ENCODE measurements at regions not wholly inside any gene's neighbourhood (a gene's known extent, or its start where the extent isn't known, plus 50 kb on each side); places are given as distances from the start of the nearest gene placed in this dataset.

DNA sequence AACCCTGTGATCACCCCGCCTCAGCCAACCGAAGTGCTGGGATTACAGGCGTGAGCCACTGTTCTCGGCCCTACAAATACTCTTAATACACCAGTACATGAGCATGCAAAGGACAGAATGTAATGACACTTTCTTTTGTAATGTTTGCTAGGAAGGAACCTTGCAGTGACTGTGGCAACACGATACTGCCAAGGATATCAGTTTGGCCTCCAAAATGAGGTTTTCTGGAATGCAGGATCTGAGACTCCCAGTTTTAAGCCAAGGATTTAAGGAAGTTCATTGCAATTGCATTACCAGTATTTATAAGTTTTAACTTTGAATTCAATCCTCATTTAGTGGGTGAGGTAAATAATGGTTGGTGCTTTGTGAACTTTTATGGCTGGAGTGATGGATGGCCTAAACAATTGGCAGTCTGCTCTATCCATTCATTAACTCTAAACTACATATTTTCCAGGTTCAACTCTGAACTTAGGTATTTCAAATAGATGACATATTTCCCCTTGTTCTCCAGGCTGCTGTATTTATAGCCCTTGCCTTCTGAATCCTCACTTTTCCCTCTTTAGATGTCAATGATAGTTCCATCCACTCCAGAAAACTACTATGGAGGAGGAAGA is 330.3 kb downstream of the C11orf87 start:
- H3K27me3 ChIP-seq (ENCODE audit: control insufficient read depth, insufficient read depth, low read length), result peaks cover 2% of the 10 kb centered on the region
- FAIRE-seq (no peak), DNase-seq (ENCODE audit: low read depth) (no peak)
- no peak overlapping the region for H3K4me3 ChIP-seq (ENCODE audit: low read depth, low read length)
- TF ChIP-seq, protein P1, sequence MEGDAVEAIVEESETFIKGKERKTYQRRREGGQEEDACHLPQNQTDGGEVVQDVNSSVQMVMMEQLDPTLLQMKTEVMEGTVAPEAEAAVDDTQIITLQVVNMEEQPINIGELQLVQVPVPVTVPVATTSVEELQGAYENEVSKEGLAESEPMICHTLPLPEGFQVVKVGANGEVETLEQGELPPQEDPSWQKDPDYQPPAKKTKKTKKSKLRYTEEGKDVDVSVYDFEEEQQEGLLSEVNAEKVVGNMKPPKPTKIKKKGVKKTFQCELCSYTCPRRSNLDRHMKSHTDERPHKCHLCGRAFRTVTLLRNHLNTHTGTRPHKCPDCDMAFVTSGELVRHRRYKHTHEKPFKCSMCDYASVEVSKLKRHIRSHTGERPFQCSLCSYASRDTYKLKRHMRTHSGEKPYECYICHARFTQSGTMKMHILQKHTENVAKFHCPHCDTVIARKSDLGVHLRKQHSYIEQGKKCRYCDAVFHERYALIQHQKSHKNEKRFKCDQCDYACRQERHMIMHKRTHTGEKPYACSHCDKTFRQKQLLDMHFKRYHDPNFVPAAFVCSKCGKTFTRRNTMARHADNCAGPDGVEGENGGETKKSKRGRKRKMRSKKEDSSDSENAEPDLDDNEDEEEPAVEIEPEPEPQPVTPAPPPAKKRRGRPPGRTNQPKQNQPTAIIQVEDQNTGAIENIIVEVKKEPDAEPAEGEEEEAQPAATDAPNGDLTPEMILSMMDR (IDR thresholded peaks at IDR 0.05; ENCODE audit: insufficient read depth, low read length, severe bottlenecking), result no peak
- H3K36me3 ChIP-seq (ENCODE audit: control insufficient read depth, insufficient read depth, low read length), result no peaks in the 10 kb centered on the region

DNA sequence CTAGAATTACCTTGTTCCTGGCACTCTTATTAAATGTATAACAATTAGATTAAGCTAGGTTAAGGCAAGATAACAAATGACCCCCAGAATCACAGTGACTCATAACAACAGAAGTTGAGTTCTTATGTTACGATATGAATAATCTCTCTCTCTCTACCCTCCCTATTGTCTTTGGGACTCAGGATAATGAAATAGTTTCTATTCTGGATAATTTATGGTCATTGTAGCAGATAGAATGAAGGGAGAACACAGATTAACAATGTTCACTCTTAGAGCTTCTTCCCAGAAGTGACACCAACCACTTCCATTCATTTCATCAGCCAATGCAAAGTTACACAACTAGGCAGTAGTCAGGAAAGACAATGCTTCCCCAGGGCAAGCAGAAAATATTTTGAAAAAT is 334.5 kb downstream of the C11orf87 start:
- FAIRE-seq, result no peak

DNA sequence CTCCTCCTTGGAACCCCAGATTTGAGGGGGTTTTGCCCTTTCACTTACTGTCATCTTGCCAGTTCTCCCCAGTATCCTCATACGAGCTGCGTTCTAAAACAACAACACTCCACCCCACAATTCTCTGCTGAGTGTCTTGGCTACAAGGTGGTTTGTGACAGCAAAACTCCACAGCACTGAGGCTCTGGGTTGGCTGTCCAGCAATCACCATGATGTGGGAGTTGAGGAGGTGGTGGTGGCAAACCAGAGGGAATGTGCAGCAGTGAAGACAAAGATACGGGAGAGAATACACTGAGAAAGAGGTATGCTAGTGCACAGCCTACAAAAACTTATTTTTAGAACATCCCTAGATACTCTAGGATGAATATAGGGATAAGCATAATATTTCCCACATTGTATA is 335.0 kb downstream of the C11orf87 start:
- FAIRE-seq, result no peak
- Histone ChIP-seq H3K27me3 (ENCODE audit: control insufficient read depth, insufficient read depth, low read length) (no peaks in the 10 kb centered on the region), H3K36me3 (ENCODE audit: control insufficient read depth, insufficient read depth, low read length) (no peaks in the 10 kb centered on the region), H3K4me3 (ENCODE audit: low read depth, low read length) (no peak overlapping the region)
- no peak for DNase-seq (ENCODE audit: low read depth)
- TF ChIP-seq, protein P1 (IDR thresholded peaks at IDR 0.05; ENCODE audit: insufficient read depth, low read length, severe bottlenecking), result no peak

More for the DNA sequence above, 334.5 kb downstream of the C11orf87 start:
- Histone ChIP-seq H3K36me3 (ENCODE audit: control insufficient read depth, insufficient read depth, low read length) (no peaks in the 10 kb centered on the region), H3K27me3 (ENCODE audit: control insufficient read depth, insufficient read depth, low read length) (no peaks in the 10 kb centered on the region), H3K4me3 (ENCODE audit: low read depth, low read length) (no peak overlapping the region)
- DNase-seq (ENCODE audit: low read depth), result no peak
- TF ChIP-seq, protein P1 (IDR thresholded peaks at IDR 0.05; ENCODE audit: insufficient read depth, low read length, severe bottlenecking), result no peak

DNA sequence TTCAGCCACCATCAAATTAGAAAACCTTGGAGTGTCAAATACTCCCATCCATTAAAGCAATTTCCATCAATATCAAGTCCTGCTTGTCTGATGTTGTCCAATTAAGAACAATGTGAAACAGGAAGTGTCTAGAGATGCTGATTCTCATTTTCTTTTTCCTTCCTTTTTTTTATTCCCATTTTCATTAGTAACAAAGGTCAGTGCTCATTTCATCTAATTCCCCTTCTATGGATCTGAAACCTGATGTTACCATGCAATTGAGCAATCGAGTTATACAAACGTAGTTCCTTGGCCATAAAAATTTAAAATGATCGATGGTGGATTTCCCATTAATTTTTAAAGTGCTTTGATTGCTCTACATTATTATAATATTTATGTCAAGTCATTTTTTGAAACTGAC is 330.6 kb upstream of the ZC3H12C start:
- TF ChIP-seq, protein P1 (IDR thresholded peaks at IDR 0.05; ENCODE audit: insufficient read depth, low read length, severe bottlenecking), result no peak
- H3K27me3 ChIP-seq (ENCODE audit: control insufficient read depth, insufficient read depth, low read length), result no peaks in the 10 kb centered on the region
- H3K36me3 ChIP-seq (ENCODE audit: control insufficient read depth, insufficient read depth, low read length), result no peaks in the 10 kb centered on the region
- DNase-seq (ENCODE audit: low read depth) (no peak), FAIRE-seq (no peak)
- no peak overlapping the region for H3K4me3 ChIP-seq (ENCODE audit: low read depth, low read length)

DNA sequence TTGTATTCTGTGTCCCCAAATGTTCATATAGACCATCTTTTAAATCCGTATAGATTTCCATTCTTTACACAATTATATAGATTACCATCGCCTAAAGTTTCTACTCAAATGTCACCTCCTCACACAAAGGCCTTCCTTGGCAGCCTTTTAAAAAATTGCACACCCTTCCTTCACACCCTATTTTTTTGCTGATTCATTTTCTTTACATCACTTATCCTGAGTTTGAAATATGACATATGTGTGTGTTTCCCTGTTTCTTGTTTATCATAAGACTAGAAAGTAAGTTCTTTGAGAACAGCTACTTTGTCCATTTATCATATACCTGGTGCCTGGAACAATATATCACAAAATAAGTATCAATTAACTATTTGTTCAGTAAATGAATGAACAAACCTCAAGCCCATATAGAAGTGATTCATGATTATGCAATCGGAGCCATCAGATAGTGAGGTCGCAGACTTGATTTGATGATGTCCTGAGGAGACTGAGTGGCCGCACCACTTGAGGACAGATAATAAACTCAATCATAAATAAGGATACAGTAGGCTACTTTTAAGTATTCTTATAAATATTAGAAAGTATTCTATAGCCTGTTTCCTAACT is 327.4 kb upstream of the ZC3H12C start:
- TF ChIP-seq, protein P1 (IDR thresholded peaks at IDR 0.05; ENCODE audit: insufficient read depth, low read length, severe bottlenecking), result no peak
- H3K27me3 ChIP-seq (ENCODE audit: control insufficient read depth, insufficient read depth, low read length), result peaks cover 3% of the 10 kb centered on the region
- FAIRE-seq (no peak), DNase-seq (ENCODE audit: low read depth) (peak; percentile 7)
- H3K36me3 ChIP-seq (ENCODE audit: control insufficient read depth, insufficient read depth, low read length), result no peaks in the 10 kb centered on the region
- no peak overlapping the region for H3K4me3 ChIP-seq (ENCODE audit: low read depth, low read length)

DNA sequence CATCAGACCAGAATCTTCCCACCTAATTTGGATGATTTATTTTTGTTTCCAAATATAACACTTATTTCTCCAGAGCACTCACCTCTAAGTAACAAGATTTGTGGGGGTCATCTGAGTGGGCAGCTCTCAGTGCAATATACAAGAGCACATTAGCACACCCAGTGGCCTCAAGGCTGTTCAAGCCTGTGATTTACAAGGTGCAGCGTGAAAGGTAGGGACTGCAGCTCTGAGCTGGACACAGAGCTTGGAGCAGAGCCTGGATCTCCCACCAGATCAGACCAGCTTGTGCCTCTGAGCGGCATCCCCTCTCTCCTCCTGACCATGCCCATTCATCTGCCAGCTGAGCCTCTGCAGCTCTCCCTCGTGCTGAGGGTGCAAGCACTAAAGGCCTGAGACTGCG is 323.3 kb upstream of the ZC3H12C start:
- Histone ChIP-seq H3K27me3 (ENCODE audit: control insufficient read depth, insufficient read depth, low read length) (peaks cover 5% of the 10 kb centered on the region), H3K4me3 (ENCODE audit: low read depth, low read length) (no peak overlapping the region), H3K36me3 (ENCODE audit: control insufficient read depth, insufficient read depth, low read length) (no peaks in the 10 kb centered on the region)
- FAIRE-seq (no peak), DNase-seq (ENCODE audit: low read depth) (no peak)
- TF ChIP-seq, protein P1 (IDR thresholded peaks at IDR 0.05; ENCODE audit: insufficient read depth, low read length, severe bottlenecking), result no peak
